H4 (cell line): ENCODE measurements at regions not wholly inside any gene's neighbourhood (a gene's known extent, or its start where the extent isn't known, plus 50 kb on each side); places are given as distances from the start of the nearest gene placed in this dataset.
"Not testable (repeated sequence)": the region's sequence is repeated elsewhere in the genome, so short reads cannot be mapped to it uniquely, and the experiment has no call there.

Source experiments
- DNase-seq: peaks from one replicate; pipeline ENCODE4 v3.0.0-alpha.2; 2015; ENCODE audit warnings: low spot score

DNA sequence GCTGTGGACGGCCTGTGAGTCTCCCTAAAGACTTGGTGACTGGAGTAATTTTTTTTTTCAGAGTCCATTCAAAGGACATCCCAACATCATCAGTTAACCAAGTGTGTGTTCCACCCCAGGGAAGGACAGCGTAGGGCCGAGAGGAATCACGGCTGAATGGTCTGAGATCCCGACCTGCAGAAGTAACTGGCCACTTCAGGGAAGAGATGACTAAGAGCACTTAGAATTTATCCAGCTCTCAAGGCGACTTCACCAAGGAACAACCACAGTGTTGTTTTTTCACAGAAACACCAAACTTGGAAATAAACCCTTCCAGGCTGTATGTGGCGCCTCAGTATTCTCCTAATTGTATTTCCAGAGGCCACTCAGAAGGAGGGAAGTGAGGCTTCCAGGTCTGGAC lies 231.6 kb downstream of the FNDC1 start:
- DNase-seq: no peak

GRCh38 chr6:159399751-159400221 lies 230.6 kb downstream of the FNDC1 start:
- no peak for DNase-seq

GRCh38 chr6:159398633-159399032 lies 229.4 kb downstream of the FNDC1 start:
- no peak for DNase-seq

- no peak for DNase-seq
Measured at GRCh38 chr6:159397753-159398152, 228.6 kb downstream of the FNDC1 start.

GRCh38 chr6:159395609-159396008 lies 226.4 kb downstream of the FNDC1 start:
- no peak for DNase-seq

DNA sequence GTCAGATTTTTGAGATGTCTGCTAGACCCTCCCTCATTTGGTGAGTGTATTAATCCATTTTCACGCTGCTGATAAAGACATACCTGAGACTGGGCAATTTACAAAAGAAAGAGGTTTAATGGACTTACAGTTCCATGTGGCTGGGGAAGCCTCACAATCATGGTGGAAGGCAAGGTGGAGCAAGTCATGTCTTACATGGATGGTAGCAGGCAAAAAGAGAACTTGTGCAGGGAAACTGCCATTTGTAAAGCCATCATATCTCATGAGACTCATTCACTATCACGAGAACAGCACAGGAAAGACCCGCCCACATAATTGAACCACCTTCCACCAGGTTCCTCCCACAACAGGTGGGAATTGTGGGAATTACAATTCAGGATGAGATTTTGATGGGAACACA lies 223.5 kb downstream of the FNDC1 start:
- not testable (repeated sequence) for DNase-seq

GRCh38 chr6:159390381-159390780 lies 221.2 kb downstream of the FNDC1 start:
- no peak for DNase-seq

- no peak for DNase-seq
Measured at GRCh38 chr6:159389695-159390094, 220.5 kb downstream of the FNDC1 start.

DNA sequence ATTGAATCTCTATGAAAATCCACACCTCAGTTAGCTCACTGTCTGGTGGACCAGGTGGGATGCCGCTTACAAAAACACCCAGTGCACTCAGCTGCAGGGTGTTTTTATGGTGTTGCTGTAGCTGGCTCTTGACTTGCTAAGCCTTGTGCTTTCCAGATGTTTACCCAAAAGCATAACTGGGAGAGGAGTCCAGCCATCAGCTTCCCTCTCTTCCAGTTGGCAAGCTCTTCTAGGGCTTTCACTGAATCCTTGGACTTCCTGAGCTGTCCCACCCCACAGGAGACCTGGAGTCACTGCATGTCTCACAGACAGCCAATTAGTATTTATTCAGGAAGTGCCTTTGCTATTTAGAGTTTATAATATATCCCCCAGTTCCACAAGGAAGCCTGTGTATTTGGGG lies 210.9 kb downstream of the FNDC1 start:
- no peak for DNase-seq

DNA sequence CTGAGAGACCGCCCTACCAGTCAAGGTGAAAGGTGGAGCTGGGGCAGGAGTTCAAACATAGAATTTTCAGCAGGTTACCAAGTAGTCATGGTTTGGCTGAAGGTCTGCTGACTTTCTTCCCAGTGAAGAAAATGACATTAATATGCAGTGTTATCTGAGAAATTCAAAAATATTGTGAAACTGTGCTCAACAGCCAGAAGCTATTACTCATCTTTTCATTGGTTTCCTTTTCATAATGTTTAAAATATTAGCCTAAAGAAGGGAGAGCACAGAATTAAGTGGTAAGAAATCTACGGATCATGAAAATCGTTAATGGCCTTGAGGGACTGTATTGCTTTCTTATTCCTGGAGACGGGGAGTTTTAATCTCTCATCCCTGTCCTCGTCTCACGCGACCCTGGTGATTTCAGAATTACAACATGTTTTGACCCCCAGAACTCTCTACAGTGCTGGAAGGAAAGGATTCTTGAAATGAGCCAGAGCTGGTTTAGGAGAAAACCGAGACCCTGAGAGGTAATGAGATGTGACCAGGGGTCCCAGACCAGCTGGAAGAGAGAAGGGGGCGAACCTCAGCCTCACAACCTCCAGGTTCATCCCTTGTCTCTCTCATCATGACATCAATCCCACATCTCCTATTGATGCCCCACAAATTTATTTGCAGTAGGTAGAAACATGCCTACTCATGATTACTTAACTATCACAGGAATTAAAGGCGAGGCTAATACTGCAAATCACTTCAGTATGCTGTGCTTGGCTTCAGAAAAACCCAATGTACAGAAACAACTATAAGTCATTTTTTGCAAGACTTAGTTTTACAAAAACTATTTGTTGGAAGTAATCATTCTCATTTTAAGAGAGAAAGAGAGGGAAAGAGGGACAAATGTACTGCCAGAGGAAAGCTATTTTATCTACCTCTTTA lies 209.5 kb downstream of the FNDC1 start:
- DNase-seq: no peak

DNA sequence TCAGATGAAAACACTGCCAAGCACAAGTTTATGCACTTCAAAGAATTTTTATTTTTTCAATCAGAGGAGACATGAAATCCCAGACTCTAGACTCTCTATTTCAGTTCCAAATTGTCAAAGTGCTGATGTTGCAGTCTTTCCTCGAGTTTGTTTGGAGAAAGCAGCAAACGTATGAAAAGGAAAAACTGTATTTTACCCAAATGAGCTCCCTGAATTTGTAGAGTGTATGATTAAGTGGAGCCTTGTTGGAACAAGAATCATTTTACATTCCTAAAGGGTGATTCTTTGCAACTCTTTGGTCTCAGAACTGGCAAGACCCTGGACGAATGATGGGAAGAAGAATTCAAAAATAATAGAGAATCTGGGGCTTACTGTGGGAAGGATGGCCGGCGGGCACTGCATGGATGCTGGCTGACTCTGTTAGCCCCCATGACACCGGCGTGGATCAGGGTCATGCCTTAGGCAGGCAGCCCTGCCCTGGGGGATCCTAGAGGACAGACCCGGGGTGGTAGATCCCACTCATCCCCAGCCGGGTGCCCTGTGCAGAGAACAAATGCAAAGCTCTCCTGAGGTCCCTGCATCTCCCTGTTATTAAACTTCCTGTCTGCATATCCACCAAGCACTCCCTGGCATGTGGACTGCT lies 207.4 kb downstream of the FNDC1 start:
- no peak for DNase-seq

- DNase-seq: no peak
Measured at GRCh38 chr6:159375014-159375413, 205.8 kb downstream of the FNDC1 start.

DNA sequence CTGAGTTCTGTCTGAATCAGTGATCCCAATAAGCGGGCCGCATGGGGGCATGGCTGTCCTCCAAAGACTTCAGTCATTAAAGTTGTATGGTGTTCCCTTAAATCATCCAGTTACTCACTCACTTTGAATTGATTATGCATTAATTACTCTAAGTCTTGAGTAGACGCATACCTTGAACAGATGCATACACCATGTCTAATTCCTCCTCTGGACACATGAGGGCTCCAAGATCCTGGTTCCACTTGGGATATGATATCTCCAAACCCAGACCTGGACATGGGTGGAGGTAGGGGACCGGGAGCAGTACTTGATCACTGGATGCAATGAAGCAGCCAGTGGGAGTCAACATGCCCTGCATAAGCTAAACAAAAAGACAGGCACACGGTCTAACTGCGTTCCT lies 204.5 kb downstream of the FNDC1 start:
- DNase-seq: no peak

DNA sequence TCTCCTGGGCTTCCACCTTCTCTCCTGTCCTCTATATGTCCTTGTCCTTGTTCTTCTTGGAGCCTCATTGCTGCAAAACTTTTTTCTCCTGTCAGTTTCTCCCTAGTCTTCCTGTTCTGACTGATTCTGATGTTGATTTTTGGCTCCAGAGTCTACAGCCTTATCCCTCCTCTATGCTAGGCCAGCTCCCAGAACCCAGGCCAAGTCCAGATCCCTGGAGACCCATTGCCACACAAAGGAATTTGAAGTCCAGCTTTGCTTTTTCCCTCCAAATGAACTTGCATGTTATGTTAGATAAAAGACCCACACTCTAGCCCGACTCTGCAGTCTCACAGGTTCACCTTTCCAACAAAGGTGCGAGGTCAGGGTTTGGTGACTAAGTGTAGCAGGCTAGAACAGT lies 203.1 kb downstream of the FNDC1 start:
- no peak for DNase-seq

DNA sequence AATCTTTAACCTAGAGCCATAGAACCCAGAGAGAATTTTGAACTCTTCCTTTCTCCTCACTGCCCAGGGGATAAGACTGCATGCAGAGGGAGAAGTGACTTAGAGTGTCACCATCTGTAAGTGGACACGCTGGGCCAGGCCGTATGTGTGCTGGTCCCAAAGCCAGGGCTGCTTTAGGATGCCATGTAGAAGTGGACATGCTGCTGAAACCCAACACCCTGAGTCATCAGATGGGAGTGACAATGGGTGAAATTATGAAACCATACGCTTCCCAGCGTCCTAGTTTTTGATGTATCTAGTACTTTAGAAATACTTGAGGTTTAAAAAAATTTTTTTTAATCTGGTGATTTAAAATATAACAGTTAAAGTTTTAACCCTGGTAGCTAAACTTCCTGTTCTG lies 191.1 kb downstream of the FNDC1 start:
- DNase-seq: peak; percentile 3

- no peak for DNase-seq
Measured at GRCh38 chr6:159359581-159360297, 190.5 kb downstream of the FNDC1 start.

DNA sequence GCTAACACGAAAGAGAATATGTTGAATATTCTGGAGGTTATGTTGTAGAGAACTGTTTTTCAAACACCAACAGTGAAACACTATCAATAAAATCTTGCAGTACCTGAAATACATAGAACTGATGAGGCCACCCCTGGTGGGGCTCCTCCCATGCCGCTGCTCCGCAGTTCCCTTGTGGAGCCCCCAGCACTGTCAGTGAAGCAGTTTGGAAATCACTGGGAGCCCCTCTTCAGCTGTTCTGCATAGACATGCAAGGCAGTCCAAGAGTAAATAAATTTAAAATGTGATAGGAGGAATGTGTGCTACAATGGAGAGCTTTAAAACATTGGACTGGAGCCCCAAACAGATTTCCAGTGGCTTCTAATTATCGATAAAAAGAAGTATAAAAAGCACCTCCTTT lies 189.4 kb downstream of the FNDC1 start:
- no peak for DNase-seq

DNA sequence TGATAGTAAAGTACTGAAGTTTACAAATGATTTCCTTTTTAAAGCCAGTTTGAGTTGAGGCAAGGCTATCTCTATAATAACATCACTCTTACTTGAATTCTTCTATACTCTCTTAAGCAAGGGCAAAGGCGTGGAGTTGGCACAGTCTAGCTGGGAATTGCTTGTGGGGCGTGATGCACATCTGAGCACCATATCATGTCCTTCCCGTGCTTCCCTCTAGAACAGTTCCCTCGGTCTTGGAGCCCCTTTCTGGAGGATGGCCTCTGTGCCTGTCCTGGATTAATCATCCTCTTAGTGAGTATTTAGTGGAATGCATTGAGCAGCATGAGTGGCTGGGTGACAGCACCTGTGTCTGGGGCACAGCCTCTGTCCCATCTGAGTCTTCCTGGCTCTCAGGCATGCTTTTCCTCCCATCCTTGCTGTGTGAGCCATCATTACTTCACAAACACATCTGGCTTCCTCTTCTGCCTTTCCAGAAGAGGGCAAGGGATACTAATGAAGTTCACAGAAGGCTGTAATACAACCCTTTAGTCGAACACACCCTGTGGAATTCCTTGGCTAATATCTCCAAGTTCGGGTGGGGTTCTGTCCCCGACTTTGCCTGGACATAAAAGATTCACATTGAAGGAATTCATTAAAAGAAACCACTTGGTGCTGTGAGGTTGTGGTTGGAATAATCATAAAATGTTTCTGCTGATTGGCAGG lies 188.2 kb downstream of the FNDC1 start:
- DNase-seq: no peak

GRCh38 chr6:159353193-159353592 lies 184.0 kb downstream of the FNDC1 start:
- no peak for DNase-seq

- no peak for DNase-seq
Measured at GRCh38 chr6:159351707-159352106, 182.5 kb downstream of the FNDC1 start.

GRCh38 chr6:159349915-159350314 lies 180.7 kb downstream of the FNDC1 start:
- no peak for DNase-seq

GRCh38 chr6:159343709-159344108 lies 174.5 kb downstream of the FNDC1 start:
- DNase-seq: no peak
